ENCODE measurements at regions not wholly inside any gene's neighbourhood (a gene's known extent, or its start where the extent isn't known, plus 50 kb on each side); places are given as distances from the start of the nearest gene placed in this dataset.
"Not testable (repeated sequence)": the region's sequence is repeated elsewhere in the genome, so short reads cannot be mapped to it uniquely, and the experiment has no call there.

- no peak for DNase-seq (ENCODE audit: low spot score)
- no peaks in the 10 kb centered on the region for H3K9me3 Mint-ChIP-seq
- H3K27ac Mint-ChIP-seq = no peak overlapping the region
- H3K4me3 Mint-ChIP-seq (ENCODE audit: low read depth) = no peak overlapping the region
- peaks cover 4% of the 10 kb centered on the region for H3K4me1 Mint-ChIP-seq (ENCODE audit: low read depth)
- intact Hi-C loops (cut with micrococcal nuclease) = no loop called here
- H3K36me3 Mint-ChIP-seq (ENCODE audit: low read depth) = no peaks in the 10 kb centered on the region
- no peaks in the 10 kb centered on the region for H3K27me3 Mint-ChIP-seq (ENCODE audit: low read depth)
Observed at GRCh38 chr11:93059117-93059957, 89.9 kb downstream of the MTNR1B start.

- no peak for DNase-seq (ENCODE audit: low spot score)
- intact Hi-C loops (cut with micrococcal nuclease) = no loop called here
- no peak overlapping the region for H3K4me3 Mint-ChIP-seq (ENCODE audit: low read depth)
- H3K36me3 Mint-ChIP-seq (ENCODE audit: low read depth) = no peaks in the 10 kb centered on the region
- no peaks in the 10 kb centered on the region for H3K4me1 Mint-ChIP-seq (ENCODE audit: low read depth)
- H3K9me3 Mint-ChIP-seq = no peaks in the 10 kb centered on the region
- no peaks in the 10 kb centered on the region for H3K27me3 Mint-ChIP-seq (ENCODE audit: low read depth)
- no peak overlapping the region for H3K27ac Mint-ChIP-seq
Observed at GRCh38 chr11:93063086-93063485, 93.6 kb downstream of the MTNR1B start.

- H3K9me3 Mint-ChIP-seq; DNase-seq (ENCODE audit: low spot score); H3K27ac Mint-ChIP-seq; H3K36me3 Mint-ChIP-seq (ENCODE audit: low read depth); H3K4me1 Mint-ChIP-seq (ENCODE audit: low read depth); H3K27me3 Mint-ChIP-seq (ENCODE audit: low read depth); H3K4me3 Mint-ChIP-seq (ENCODE audit: low read depth): not testable (repeated sequence)
- intact Hi-C loops (cut with micrococcal nuclease) = loop anchor here (5.0 kb wide), 1 partner anchor 123 kb away; no protein-coding TSS in a partner anchor
Observed at GRCh38 chr11:93065074-93065674, 95.7 kb downstream of the MTNR1B start.

- Mint-ChIP-seq H3K4me1 (ENCODE audit: low read depth) (no peaks in the 10 kb centered on the region), H3K9me3 (no peaks in the 10 kb centered on the region), H3K27ac (no peak overlapping the region), H3K4me3 (ENCODE audit: low read depth) (no peak overlapping the region), H3K36me3 (ENCODE audit: low read depth) (no peaks in the 10 kb centered on the region), H3K27me3 (ENCODE audit: low read depth) (peaks cover 8% of the 10 kb centered on the region)
- intact Hi-C loops (cut with micrococcal nuclease) = loop anchor here (5.0 kb wide), 1 partner anchor 126 kb away; no protein-coding TSS in a partner anchor
- DNase-seq (ENCODE audit: low spot score) = no peak
Observed at GRCh38 chr11:93067881-93068390, 98.5 kb downstream of the MTNR1B start.

- no peak for DNase-seq (ENCODE audit: low spot score)
- Mint-ChIP-seq H3K4me1 (ENCODE audit: low read depth) (no peaks in the 10 kb centered on the region), H3K9me3 (no peaks in the 10 kb centered on the region), H3K4me3 (ENCODE audit: low read depth) (no peak overlapping the region), H3K27me3 (ENCODE audit: low read depth) (peaks cover 11% of the 10 kb centered on the region), H3K36me3 (ENCODE audit: low read depth) (no peaks in the 10 kb centered on the region), H3K27ac (no peak overlapping the region)
- intact Hi-C loops (cut with micrococcal nuclease) = no loop called here
Observed at GRCh38 chr11:93072229-93072914, 102.9 kb downstream of the MTNR1B start.

- Mint-ChIP-seq H3K9me3 (no peaks in the 10 kb centered on the region), H3K4me3 (ENCODE audit: low read depth) (no peak overlapping the region), H3K27ac (no peak overlapping the region), H3K27me3 (ENCODE audit: low read depth) (peaks cover 13% of the 10 kb centered on the region), H3K36me3 (ENCODE audit: low read depth) (no peaks in the 10 kb centered on the region), H3K4me1 (ENCODE audit: low read depth) (no peaks in the 10 kb centered on the region)
- intact Hi-C loops (cut with micrococcal nuclease) = no loop called here
- no peak for DNase-seq (ENCODE audit: low spot score)
Observed at GRCh38 chr11:93073026-93073425, 103.6 kb downstream of the MTNR1B start.

GRCh38 chr11:93073508-93074280, 104.2 kb downstream of the MTNR1B start:
- H3K36me3 Mint-ChIP-seq (ENCODE audit: low read depth) = no peaks in the 10 kb centered on the region
- peaks cover 9% of the 10 kb centered on the region for H3K27me3 Mint-ChIP-seq (ENCODE audit: low read depth)
- no peak overlapping the region for H3K4me3 Mint-ChIP-seq (ENCODE audit: low read depth)
- no peaks in the 10 kb centered on the region for H3K4me1 Mint-ChIP-seq (ENCODE audit: low read depth)
- intact Hi-C loops (cut with micrococcal nuclease) = no loop called here
- no peaks in the 10 kb centered on the region for H3K9me3 Mint-ChIP-seq
- no peak overlapping the region for H3K27ac Mint-ChIP-seq
- DNase-seq (ENCODE audit: low spot score) = no peak

- no peaks in the 10 kb centered on the region for H3K36me3 Mint-ChIP-seq (ENCODE audit: low read depth)
- intact Hi-C loops (cut with micrococcal nuclease) = no loop called here
- H3K4me3 Mint-ChIP-seq (ENCODE audit: low read depth) = no peak overlapping the region
- H3K4me1 Mint-ChIP-seq (ENCODE audit: low read depth) = no peaks in the 10 kb centered on the region
- H3K9me3 Mint-ChIP-seq = no peaks in the 10 kb centered on the region
- H3K27ac Mint-ChIP-seq = no peak overlapping the region
- no peak for DNase-seq (ENCODE audit: low spot score)
- peaks cover 9% of the 10 kb centered on the region for H3K27me3 Mint-ChIP-seq (ENCODE audit: low read depth)
Observed at GRCh38 chr11:93074352-93074751, 104.9 kb downstream of the MTNR1B start.

GRCh38 chr11:93075782-93076181, 106.3 kb downstream of the MTNR1B start:
- no peak for DNase-seq (ENCODE audit: low spot score)
- no peak overlapping the region for H3K4me3 Mint-ChIP-seq (ENCODE audit: low read depth)
- no peaks in the 10 kb centered on the region for H3K4me1 Mint-ChIP-seq (ENCODE audit: low read depth)
- no peak overlapping the region for H3K27ac Mint-ChIP-seq
- H3K9me3 Mint-ChIP-seq = no peaks in the 10 kb centered on the region
- H3K36me3 Mint-ChIP-seq (ENCODE audit: low read depth) = no peaks in the 10 kb centered on the region
- intact Hi-C loops (cut with micrococcal nuclease) = no loop called here
- peaks cover 6% of the 10 kb centered on the region for H3K27me3 Mint-ChIP-seq (ENCODE audit: low read depth)

GRCh38 chr11:93080146-93080759, 110.8 kb downstream of the MTNR1B start:
- intact Hi-C loops (cut with micrococcal nuclease) = no loop called here
- no peaks in the 10 kb centered on the region for H3K4me1 Mint-ChIP-seq (ENCODE audit: low read depth)
- no peak overlapping the region for H3K27ac Mint-ChIP-seq
- H3K4me3 Mint-ChIP-seq (ENCODE audit: low read depth) = no peak overlapping the region
- peaks cover 11% of the 10 kb centered on the region for H3K27me3 Mint-ChIP-seq (ENCODE audit: low read depth)
- DNase-seq (ENCODE audit: low spot score) = no peak
- H3K36me3 Mint-ChIP-seq (ENCODE audit: low read depth) = no peaks in the 10 kb centered on the region
- no peaks in the 10 kb centered on the region for H3K9me3 Mint-ChIP-seq

- H3K4me3 Mint-ChIP-seq (ENCODE audit: low read depth) = no peak overlapping the region
- no peak overlapping the region for H3K27ac Mint-ChIP-seq
- no peak for DNase-seq (ENCODE audit: low spot score)
- no peaks in the 10 kb centered on the region for H3K4me1 Mint-ChIP-seq (ENCODE audit: low read depth)
- no peaks in the 10 kb centered on the region for H3K36me3 Mint-ChIP-seq (ENCODE audit: low read depth)
- H3K27me3 Mint-ChIP-seq (ENCODE audit: low read depth) = peaks cover 8% of the 10 kb centered on the region
- no peaks in the 10 kb centered on the region for H3K9me3 Mint-ChIP-seq
- intact Hi-C loops (cut with micrococcal nuclease) = no loop called here
Observed at GRCh38 chr11:93081694-93082093, 112.2 kb downstream of the MTNR1B start.

GRCh38 chr11:93082900-93083299, 113.4 kb downstream of the MTNR1B start:
- Mint-ChIP-seq H3K27me3 (ENCODE audit: low read depth) (peaks cover 6% of the 10 kb centered on the region), H3K27ac (no peak overlapping the region), H3K4me1 (ENCODE audit: low read depth) (no peaks in the 10 kb centered on the region), H3K9me3 (no peaks in the 10 kb centered on the region), H3K4me3 (ENCODE audit: low read depth) (no peak overlapping the region), H3K36me3 (ENCODE audit: low read depth) (no peaks in the 10 kb centered on the region)
- no peak for DNase-seq (ENCODE audit: low spot score)
- intact Hi-C loops (cut with micrococcal nuclease) = no loop called here
